ENCODE measurements at regions not wholly inside any gene's neighbourhood (a gene's known extent, or its start where the extent isn't known, plus 50 kb on each side); places are given as distances from the start of the nearest gene placed in this dataset.

DNA sequence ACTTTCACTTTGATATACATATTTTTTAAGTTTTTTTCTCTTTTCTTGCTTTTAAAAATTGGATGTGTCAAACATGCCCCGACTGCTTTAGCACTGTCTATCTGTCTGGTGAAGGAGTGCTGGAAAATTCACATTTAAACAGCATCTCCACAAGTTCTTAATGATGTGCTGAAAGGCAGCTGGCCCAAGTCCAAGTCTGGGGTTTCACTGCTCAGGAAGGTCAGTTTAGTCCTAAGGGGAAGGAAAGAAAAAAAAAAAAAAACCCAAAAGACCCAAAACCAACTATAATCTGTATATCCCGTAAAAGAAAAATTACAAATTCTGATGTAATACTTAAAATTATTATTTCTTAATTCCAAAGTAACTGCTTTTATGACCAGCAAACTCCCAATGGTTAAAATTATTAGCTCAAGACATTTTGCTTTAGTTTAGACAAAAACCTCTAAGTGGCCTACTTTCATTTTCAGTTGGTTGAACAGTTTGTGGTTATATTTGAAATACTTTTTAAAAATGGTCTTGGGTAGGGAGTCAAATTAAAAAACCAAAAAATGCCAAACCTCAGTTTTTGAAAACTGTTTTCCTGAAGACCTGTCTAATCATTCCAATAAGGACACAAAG lies 79.5 kb upstream of the PREP start:
- no peak for DNase-seq

DNA sequence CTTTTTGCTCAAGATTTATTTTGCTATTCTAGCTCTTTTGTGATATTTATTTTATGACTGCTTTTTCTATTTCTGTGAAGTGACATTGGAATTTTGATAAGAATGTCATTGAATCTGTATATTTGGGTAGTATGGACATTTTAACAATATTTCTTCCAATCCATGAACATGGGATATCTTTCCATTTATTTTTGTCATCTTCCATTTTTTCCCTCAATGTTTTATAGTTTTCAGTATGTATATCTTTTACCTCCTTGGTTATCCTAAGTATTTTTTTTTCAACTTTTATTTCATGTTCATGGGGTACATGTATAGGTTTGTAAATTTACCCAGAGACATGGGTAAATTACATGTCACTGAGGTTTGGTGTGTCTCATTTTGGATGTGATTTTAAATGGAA lies 74.1 kb upstream of the PREP start:
- no peak for DNase-seq

DNA sequence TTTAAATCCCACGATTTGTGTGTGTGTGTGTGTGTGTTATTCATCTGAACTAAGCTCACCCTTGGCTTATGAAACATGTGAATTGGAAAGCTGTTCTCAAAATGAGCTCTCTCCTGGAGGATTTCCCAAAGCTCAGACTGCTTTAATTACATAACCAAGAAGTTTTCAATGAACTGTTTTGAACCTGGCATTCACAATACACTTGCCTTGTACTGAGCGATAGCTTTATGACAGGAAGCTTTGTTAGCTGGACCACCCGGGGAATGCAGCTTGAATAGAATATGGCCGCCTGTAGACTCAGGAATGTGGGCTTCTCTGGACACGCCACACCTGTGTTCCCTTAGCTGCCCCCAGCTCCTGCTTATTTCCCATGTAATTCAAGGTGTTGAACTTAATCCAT lies 71.4 kb upstream of the PREP start:
- no peak for DNase-seq

DNA sequence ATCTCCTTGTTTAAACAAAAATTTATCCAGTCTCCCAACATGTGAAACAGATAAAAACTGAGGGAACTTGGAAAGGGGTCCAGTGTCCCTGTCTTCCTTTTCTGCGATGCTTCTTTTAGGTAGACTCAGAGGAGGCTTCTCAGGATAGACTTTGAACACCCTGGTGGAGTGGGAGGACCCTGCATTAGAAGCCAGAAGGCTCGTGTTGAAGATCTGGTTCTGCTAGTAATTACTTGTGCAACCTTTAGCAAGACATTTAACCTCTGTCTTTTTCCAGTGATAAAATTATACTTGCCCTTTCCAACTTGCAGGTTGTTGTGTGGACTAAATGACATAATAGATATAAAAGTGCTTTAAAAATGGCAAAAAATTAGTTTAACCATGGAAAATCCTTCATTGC lies 67.1 kb upstream of the PREP start:
- DNase-seq, result no peak

DNA sequence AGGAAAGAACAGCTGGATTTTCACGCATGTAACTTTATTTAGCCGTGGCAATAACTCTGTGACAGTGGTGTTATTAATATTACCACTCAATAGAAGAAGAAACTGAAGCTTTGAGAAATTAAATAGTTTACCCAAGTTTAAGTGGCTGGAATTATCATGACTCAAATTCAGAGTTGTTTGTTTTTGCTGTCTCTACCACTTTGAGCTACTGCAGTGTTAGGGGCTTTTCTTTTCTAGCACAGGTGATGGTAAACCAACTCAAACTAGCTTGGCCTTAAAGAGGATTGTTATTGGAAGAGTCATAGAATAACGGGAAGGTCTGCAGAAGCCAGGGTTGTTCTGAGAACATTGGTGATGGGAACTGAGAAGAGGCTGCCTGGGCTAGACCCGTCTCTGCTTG lies 66.0 kb upstream of the PREP start:
- DNase-seq, result no peak

DNA sequence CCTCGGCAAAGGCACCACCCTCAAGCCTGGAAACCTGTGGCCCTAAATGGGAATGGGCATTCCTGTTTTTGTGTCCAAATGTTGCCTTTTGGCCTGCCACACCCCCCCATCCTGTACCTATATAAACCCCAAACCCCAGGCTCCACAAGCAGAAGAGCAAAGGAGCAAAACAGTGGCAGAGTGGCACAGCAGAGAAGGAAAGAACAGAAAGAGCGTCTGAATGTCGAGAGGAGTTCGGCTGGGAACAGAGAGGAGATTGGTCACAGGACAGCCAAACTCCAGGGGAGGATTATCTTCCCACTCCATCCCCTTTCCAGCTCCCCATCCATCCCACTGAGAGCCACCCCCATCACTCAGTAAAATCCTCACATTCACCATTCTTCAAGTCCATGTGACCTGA lies 58.0 kb upstream of the PREP start:
- no peak for DNase-seq

DNA sequence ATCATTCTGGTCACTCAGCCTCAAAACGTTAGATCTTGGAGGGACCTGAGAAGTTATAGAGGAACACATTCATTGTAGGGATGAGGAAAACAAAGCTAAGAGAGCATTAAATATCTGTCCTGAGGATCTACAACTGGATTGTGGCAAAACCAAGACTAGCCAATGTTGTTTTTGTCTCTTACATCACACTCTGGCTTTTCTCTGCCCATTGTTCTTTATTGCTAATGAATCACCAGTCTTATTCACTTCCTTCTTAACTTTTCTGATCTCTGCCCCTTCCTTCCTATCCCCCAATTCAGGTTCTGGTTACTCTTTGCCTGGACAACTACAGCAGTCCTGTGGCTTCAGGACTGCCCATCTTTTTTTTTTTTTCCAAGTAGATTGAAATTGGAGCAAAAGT lies 57.0 kb upstream of the PREP start:
- no peak for DNase-seq

DNA sequence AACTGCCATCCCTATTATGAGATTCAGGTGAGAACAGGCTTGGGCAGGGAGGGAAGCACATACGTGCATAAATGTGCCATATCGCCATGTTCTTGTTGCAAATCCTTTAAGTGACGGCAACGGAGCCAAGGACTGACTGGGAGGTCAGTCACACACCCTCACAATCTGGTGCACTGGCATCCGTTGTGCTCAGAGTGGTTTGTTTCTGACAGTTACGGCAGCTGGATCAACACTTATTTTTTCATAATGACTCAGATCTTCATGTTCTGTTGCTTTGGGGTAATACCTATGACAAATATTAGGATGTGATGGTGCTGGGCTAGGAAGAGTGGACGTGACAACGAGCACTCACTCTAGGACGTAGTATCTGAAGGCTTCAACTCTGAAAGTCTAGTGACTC lies 56.2 kb upstream of the PREP start:
- peak; percentile 3 for DNase-seq

DNA sequence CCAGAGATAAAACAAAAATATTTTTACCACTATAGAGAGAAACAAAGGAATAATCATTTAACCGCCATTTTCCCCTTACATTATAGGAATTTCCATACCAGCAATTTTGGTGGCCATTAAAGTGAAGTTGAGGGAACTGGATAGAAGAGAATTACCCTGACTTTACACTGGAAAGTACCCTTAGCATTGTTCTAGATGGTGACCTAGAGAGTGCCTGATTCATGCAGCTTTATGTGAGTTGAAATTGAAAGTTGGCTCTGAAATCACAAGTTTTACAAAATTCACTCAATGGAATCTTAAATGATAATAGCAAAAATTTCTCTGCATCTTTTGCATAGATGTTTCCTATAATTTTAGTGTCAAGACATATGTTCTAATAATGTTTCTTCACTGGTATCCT lies 55.7 kb upstream of the PREP start:
- DNase-seq, result no peak

DNA sequence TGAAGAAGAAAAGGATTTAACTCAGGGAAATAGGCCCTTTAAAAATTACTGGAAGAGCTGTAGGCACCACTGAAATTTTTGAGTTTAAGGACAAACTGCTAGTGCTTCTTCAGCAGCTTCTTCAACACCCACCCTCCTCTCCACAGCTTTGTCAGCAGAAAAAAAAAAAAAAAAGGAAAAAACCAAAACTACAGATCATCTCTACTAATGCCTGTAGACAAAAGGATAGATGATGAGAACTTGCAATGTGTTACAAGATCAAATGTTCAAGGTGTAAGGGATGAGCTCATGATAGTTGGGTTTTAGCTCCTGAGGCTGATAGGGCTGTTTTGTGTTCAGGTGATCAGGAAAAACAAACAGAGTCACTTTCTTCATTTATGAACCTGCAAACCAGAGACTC lies 55.2 kb upstream of the PREP start:
- no peak for DNase-seq

DNA sequence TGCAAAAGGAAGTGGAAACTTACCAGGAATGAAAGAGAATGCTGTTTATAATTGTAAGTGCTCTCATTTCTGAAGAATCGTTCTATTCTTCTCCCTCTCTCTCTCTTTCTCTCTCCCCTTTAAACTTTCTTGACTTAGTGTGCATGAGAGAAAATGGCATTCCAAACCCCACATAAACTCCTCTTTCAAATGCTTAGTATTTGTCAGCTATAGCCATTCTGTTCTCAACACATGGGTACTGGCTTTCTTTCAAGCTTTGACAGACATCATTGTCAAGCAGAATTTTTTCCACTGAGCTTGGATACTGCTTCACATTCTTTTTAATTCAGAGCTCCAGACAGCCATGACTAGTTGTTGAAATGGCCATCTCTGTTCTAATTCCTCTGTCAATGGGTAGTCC lies 51.1 kb upstream of the PREP start:
- DNase-seq, result no peak

DNA sequence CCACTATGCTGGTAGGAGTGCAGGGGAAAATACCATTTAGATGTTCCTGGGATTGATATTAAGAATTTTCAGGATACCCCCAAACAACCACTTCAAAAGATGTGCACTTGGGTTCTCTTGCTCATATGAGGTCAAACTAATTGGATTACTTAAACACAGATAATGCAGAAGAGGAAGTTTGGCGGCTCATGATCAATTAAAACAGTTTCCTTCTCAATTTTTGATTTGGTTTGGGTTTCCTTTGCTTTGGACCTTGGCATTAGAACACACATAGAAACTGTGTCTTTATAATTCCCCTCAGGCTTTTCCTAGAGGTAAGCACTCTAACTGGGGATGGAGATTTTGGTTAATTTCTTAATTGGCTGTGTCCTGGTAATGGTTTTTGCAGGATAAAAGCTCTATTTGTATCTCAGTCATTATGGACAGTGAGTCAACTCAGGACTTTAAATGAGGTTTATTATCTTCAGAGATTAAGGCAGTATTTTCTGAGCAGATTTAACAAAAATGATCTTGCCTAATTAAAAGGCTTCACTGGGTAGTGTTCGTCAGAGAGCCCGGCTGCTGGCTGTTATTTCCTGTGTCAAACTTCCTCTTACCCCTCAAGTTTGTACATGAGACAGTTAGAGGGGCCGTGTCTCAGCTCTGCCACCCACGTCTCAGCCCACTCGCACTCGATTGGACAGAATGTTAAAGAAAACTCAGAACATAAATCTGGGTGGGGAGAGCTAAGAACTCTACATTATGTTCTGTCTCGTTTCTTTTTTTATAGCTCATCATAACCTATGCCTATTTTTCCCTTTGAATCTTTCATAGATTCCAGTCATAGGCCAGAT lies 50.3 kb upstream of the PREP start:
- peak; percentile 13 for DNase-seq
